ENCODE measurements at regions not wholly inside any gene's neighbourhood (a gene's known extent, or its start where the extent isn't known, plus 50 kb on each side); places are given as distances from the start of the nearest gene placed in this dataset.

- TF ChIP-seq HNRNPLL (IDR thresholded peaks at IDR 0.05; ENCODE audit: low read depth, low read length, poor library complexity, severe bottlenecking) (no peak), ERF (CRISPR knock-in tag; IDR thresholded peaks at IDR 0.05) (no peak), BRCA1 (CRISPR knock-in tag; IDR thresholded peaks at IDR 0.05) (no peak), ZNF784 (CRISPR knock-in tag; IDR thresholded peaks at IDR 0.05; ENCODE audit: borderline replicate concordance) (no peak), FOXC1 (CRISPR knock-in tag; IDR thresholded peaks at IDR 0.05; ENCODE audit: borderline replicate concordance) (no peak), ZEB1 (IDR thresholded peaks at IDR 0.05; ENCODE audit: insufficient replicate concordance, low read depth) (no peak), CREB3 (CRISPR knock-in tag; IDR thresholded peaks at IDR 0.05) (no peak)
Observed at GRCh38 chr4:178553201-178553600, 1111.0 kb upstream of the AGA start (continued).

- ChIA-PET POLR2A (no interaction called here), CTCF (ENCODE audit: low intra/inter-chr PET ratio, low total read pairs) (no interaction called here)
- in situ Hi-C loops (cut with HindIII; ENCODE audit: extremely low pct_ligation_motif_present, low pct_unique_long_range_greater_than_20kb) = no loop called here
- BruUV-seq (replicated peaks) = no TSS peak
- H3K4me1 ChIP-seq (ENCODE audit: insufficient read depth, low read length) = no peaks in the 10 kb centered on the region
- H4K20me1 ChIP-seq (ENCODE audit: insufficient read depth, low read length) = no peaks in the 10 kb centered on the region
- no peak overlapping the region for H3K27ac ChIP-seq (ENCODE audit: extremely low read length, insufficient read depth, low read length)
- H3K36me3 ChIP-seq (replicated peaks in 1 of 2; ENCODE audit: control insufficient read depth in 1 of 2, insufficient read depth in 2 of 2, low read length in 2 of 2) = no peaks in the 10 kb centered on the region
- DNase-seq (ENCODE audit: low spot score) (no peak), FAIRE-seq (no peak), ATAC-seq (no peak)
- no peaks in the 10 kb centered on the region for H3K27me3 ChIP-seq (ENCODE audit: control insufficient read depth in 1 of 2, insufficient read depth in 2 of 2, low read length in 2 of 2)
- TF ChIP-seq ISX (CRISPR knock-in tag; conservative IDR thresholded peaks at IDR 0.05) (no peak), HMGA1 (CRISPR knock-in tag; conservative IDR thresholded peaks at IDR 0.05) (no peak), ZNF138 (CRISPR knock-in tag; IDR thresholded peaks at IDR 0.05; ENCODE audit: low read depth) (no peak), MEIS2 (CRISPR knock-in tag; IDR thresholded peaks at IDR 0.05) (no peak), ZNF782 (CRISPR knock-in tag; IDR thresholded peaks at IDR 0.05; ENCODE audit: borderline replicate concordance) (no peak), ZNF180 (CRISPR knock-in tag; IDR thresholded peaks at IDR 0.05; ENCODE audit: borderline replicate concordance, low read depth) (no peak), ZBTB1 (CRISPR knock-in tag; IDR thresholded peaks at IDR 0.05; ENCODE audit: borderline replicate concordance) (no peak), ZEB1 (IDR thresholded peaks at IDR 0.05; ENCODE audit: insufficient replicate concordance, low read depth) (no peak), RAD21 (CRISPR knock-in tag; IDR thresholded peaks at IDR 0.05) (no peak), PAF1 (CRISPR knock-in tag; IDR thresholded peaks at IDR 0.05) (no peak), TOPORS (CRISPR knock-in tag; IDR thresholded peaks at IDR 0.05) (no peak)
- H3K4me2 ChIP-seq (ENCODE audit: low read depth, low read length) = no peak overlapping the region
- WGBS (ENCODE audit: low lambda C conversion rate) = 0% methylated on average over 1 of the region's 1 CpG
- H3K9ac ChIP-seq (ENCODE audit: insufficient read depth, low read depth, low read length) = no peak overlapping the region
- no peaks in the 10 kb centered on the region; the same call in 1 of the 2 replicates for H3K9me3 ChIP-seq (ENCODE audit: low read length)
- intact Hi-C loops (cut with micrococcal nuclease; ENCODE audit: unreplicated experiment) = no loop called here
- H3K4me3 ChIP-seq (replicated peaks in 1 of 3; ENCODE audit: insufficient read depth in 1 of 3, low read depth in 2 of 3, low read length in 3 of 3) = no peak overlapping the region
- H2AFZ ChIP-seq (ENCODE audit: low read length) = no peak overlapping the region
- no peaks in the 10 kb centered on the region for H3K79me2 ChIP-seq (ENCODE audit: insufficient read depth, low read length)
Observed at GRCh38 chr4:178554352-178554751, 1112.1 kb upstream of the AGA start.

Data from HepG2 (cell line).